ENCODE measurements at regions not wholly inside any gene's neighbourhood (a gene's known extent, or its start where the extent isn't known, plus 50 kb on each side); places are given as distances from the start of the nearest gene placed in this dataset.

- Histone ChIP-seq H3K4me1 (no peaks in the 10 kb centered on the region), H3K36me3 (no peaks in the 10 kb centered on the region), H3K9me3 (peaks cover 0 to 19% (median 2%) of the 10 kb centered on the region in 8 donors), H3K27ac (no peak overlapping the region), H3K27me3 (replicated peaks in 1 of 7) (no peaks in the 10 kb centered on the region), H3K4me3 (no peak overlapping the region)
- 63 to 90% (median 80%) methylated on average over 1 of the region's 1 CpG for WGBS, 5 donors
- no peak for DNase-seq
- no peak for TF ChIP-seq POLR2A (IDR thresholded peaks at IDR 0.05)
- no peak for TF ChIP-seq POLR2AphosphoS5 (IDR thresholded peaks at IDR 0.05)
- TF ChIP-seq, protein P1, sequence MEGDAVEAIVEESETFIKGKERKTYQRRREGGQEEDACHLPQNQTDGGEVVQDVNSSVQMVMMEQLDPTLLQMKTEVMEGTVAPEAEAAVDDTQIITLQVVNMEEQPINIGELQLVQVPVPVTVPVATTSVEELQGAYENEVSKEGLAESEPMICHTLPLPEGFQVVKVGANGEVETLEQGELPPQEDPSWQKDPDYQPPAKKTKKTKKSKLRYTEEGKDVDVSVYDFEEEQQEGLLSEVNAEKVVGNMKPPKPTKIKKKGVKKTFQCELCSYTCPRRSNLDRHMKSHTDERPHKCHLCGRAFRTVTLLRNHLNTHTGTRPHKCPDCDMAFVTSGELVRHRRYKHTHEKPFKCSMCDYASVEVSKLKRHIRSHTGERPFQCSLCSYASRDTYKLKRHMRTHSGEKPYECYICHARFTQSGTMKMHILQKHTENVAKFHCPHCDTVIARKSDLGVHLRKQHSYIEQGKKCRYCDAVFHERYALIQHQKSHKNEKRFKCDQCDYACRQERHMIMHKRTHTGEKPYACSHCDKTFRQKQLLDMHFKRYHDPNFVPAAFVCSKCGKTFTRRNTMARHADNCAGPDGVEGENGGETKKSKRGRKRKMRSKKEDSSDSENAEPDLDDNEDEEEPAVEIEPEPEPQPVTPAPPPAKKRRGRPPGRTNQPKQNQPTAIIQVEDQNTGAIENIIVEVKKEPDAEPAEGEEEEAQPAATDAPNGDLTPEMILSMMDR (IDR thresholded peaks at IDR 0.05 in 8 of 11, conservative IDR thresholded peaks at IDR 0.05 in 3 of 11) = no peak
- intact Hi-C loops (cut with DNase I; ENCODE audit: low total_unique reads) = no loop called here
Observed at GRCh38 chr4:19645589-19645988, 606.1 kb upstream of the SLIT2 start.

DNA sequence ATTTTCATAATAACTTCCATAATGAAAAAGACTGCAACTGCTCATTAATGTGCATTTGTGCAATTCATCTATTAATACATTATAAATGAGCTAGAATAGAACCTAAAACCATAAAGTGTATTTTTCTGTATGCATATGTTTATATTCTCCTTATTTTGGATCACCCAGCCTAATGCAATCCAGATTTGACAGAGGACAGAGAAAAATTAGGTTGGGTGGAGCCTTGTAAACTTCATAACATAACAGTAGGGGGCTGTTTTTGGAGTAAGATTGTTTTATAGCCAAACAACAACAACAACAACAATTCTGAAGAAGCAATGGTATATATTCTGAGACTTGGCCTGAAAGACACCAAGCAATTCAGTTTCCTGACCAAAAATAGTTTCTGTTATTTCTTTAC lies 615.3 kb upstream of the SLIT2 start:
- DNase-seq = no peak
- Histone ChIP-seq H3K4me1 (no peaks in the 10 kb centered on the region), H3K27ac (no peak overlapping the region), H3K4me3 (no peak overlapping the region), H3K36me3 (no peaks in the 10 kb centered on the region), H3K27me3 (replicated peaks in 1 of 7) (no peaks in the 10 kb centered on the region), H3K9me3 (peaks cover 0 to 31% (median 19%) of the 10 kb centered on the region in 8 donors)
- intact Hi-C loops (cut with DNase I; ENCODE audit: low total_unique reads) = no loop called here
- TF ChIP-seq, protein P1 (IDR thresholded peaks at IDR 0.05 in 8 of 11, conservative IDR thresholded peaks at IDR 0.05 in 3 of 11) = no peak
- TF ChIP-seq POLR2A (IDR thresholded peaks at IDR 0.05) = no peak
- TF ChIP-seq POLR2AphosphoS5 (IDR thresholded peaks at IDR 0.05) = no peak

GRCh38 chr4:19631814-19632213 lies 619.9 kb upstream of the SLIT2 start:
- intact Hi-C loops (cut with DNase I; ENCODE audit: low total_unique reads) = no loop called here
- no peak overlapping the region for H3K27ac ChIP-seq
- no peak for DNase-seq
- H3K9me3 ChIP-seq = peaks cover 0 to 41% (median 20%) of the 10 kb centered on the region in 8 donors
- no peaks in the 10 kb centered on the region for H3K36me3 ChIP-seq
- 73 to 89% (median 84%) methylated on average over 1 of the region's 1 CpG for WGBS, 5 donors
- no peaks in the 10 kb centered on the region for H3K4me1 ChIP-seq
- no peak for TF ChIP-seq POLR2AphosphoS5 (IDR thresholded peaks at IDR 0.05)
- H3K27me3 ChIP-seq (replicated peaks in 1 of 7) = no peaks in the 10 kb centered on the region
- no peak overlapping the region for H3K4me3 ChIP-seq

DNA sequence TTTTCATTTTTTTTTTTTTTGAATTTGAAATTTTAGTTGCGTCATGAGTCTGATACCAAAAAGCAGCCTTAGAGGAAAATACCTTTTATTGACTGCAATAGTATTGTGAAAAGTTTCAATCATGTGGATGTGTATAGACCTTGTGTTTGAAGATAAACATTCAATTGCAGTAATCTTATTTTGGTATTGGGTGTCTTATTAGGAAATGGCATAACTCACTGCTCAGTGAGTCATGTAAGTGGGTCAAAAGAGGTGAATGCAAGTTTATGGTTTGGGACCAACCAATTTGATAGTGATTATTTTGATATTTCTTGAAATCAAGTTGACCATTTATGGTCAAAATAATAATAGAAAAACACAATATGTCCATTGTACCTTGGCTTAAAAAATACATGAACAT lies 627.8 kb upstream of the SLIT2 start:
- intact Hi-C loops (cut with DNase I; ENCODE audit: low total_unique reads) = no loop called here
- WGBS, 5 donors = 92 to 100% (median 97%) methylated on average over 1 of the region's 1 CpG

More for the DNA sequence above, 627.8 kb upstream of the SLIT2 start:
- Histone ChIP-seq H3K27ac (no peak overlapping the region), H3K4me1 (no peaks in the 10 kb centered on the region), H3K4me3 (no peak overlapping the region), H3K9me3 (peaks cover 0 to 38% (median 16%) of the 10 kb centered on the region in 8 donors), H3K27me3 (replicated peaks in 1 of 7) (no peaks in the 10 kb centered on the region), H3K36me3 (no peaks in the 10 kb centered on the region)
- no peak for DNase-seq
- TF ChIP-seq POLR2AphosphoS5 (IDR thresholded peaks at IDR 0.05) = no peak
- TF ChIP-seq POLR2A (IDR thresholded peaks at IDR 0.05) = no peak
- TF ChIP-seq, protein P1 (IDR thresholded peaks at IDR 0.05 in 8 of 11, conservative IDR thresholded peaks at IDR 0.05 in 3 of 11) = no peak
